HCT116 (cell line): ENCODE measurements at regions not wholly inside any gene's neighbourhood (a gene's known extent, or its start where the extent isn't known, plus 50 kb on each side); places are given as distances from the start of the nearest gene placed in this dataset.

ENCODE experiments used
- ATAC-seq: fragments of 200-7000 bp; cut with Tn5 transposase; 2 replicates; pipeline ENCODE4 v1.9.1; 2020; ENCODE audit warnings: mild to moderate bottlenecking, moderate library complexity
- BruUV-seq: library from RNA; stranded (reverse); fragments of 400-500 nt; replicated peaks from 2 replicates; lab custom pipeline; 2021; lab: Mats Ljungman, UMichigan
- CTCF ChIA-PET: fragments of 300-600 bp; sonication (Branson Sonifier 250); formaldehyde crosslinking; loops from one replicate; lab custom pipeline; 2021; ENCODE audit warnings: antibody characterized with exemption; lab: Charles Lee
- POLR2A ChIA-PET: fragments of 300-600, 350-600 bp; sonication (Branson Sonifier 250); formaldehyde crosslinking; loops from one replicate; lab custom pipeline; 2021; ENCODE audit warnings: antibody characterized with exemption; lab: Charles Lee
- RAD21 ChIA-PET, 2 experiments: fragments of 300-600 bp; sonication (Branson Sonifier 250); formaldehyde crosslinking; loops; one replicate each; lab custom pipeline; 2023; ENCODE audit warnings: low total read pairs in 2 of 2; ENCODE audit not compliant: uncharacterized antibody in 2 of 2, unreplicated experiment in 2 of 2, low non-redundant PET in 1 of 2; lab: Charles Lee
- DNase-seq: peaks from one replicate; pipeline ENCODE4 v3.0.0-alpha.2; 2010; ENCODE audit warnings: low read depth, low spot score
- H2AFZ ChIP-seq: fragments of 200-600 bp; shearing (Covaris generic), sonication (generic); 2 replicates; pipeline ENCODE4 v1.6.1; 2017; ENCODE audit warnings: low read depth, mixed run types, mixed read lengths, antibody characterized with exemption, low read length; ENCODE audit not compliant: poor library complexity, severe bottlenecking
- H3K27ac ChIP-seq: 2 replicates; pipeline ENCODE4 v1.5.1; 2012; ENCODE audit warnings: low read depth, low read length
- H3K27me3 ChIP-seq: fragments of 200-600 bp; sonication (generic); 2 replicates; pipeline ENCODE4 v1.6.1; 2016; ENCODE audit warnings: mixed run types, low read length, mixed read lengths; ENCODE audit not compliant: insufficient read depth
- H3K36me3 ChIP-seq, 2 experiments: fragments of 200-500 bp in 1 of 2; fragments of 200-600 bp in 1 of 2; sonication (Bioruptor generic) in 1 of 2; sonication (generic) in 1 of 2; 2 replicates each; pipeline versions ENCODE4 v1.5.1 to v1.6.1; 2014 to 2016; ENCODE audit warnings: low read length in 2 of 2, inconsistent platforms in 1 of 2, mixed read lengths in 1 of 2, mixed run types in 1 of 2; ENCODE audit not compliant: insufficient read depth in 2 of 2, control insufficient read depth in 1 of 2
- H3K4me1 ChIP-seq, 2 experiments: fragments of 200-600 bp in 1 of 2; sonication (generic) in 1 of 2; 2 replicates each; pipeline versions ENCODE4 v1.5.1 to v1.6.1; 2012 to 2017; ENCODE audit warnings: low read length in 2 of 2, inconsistent platforms in 1 of 2, mild to moderate bottlenecking in 1 of 2, mixed read lengths in 1 of 2, mixed run types in 1 of 2, moderate library complexity in 1 of 2; ENCODE audit not compliant: insufficient read depth in 2 of 2, control insufficient read depth in 1 of 2
- H3K4me2 ChIP-seq: fragments of 200-600 bp; sonication (generic); 2 replicates; pipeline ENCODE4 v1.6.1; 2017; ENCODE audit warnings: mixed run types, low read length, mixed read lengths
- H3K4me3 ChIP-seq, 2 experiments: fragments of 200-600 bp in 1 of 2; sonication (generic) in 1 of 2; replicated peaks in 1 of 2; 2 replicates each; pipeline ENCODE4 v1.5.1; 2011 to 2016; ENCODE audit warnings: low read length in 2 of 2, control low read depth in 1 of 2, low read depth in 1 of 2, mild to moderate bottlenecking in 1 of 2, mixed read lengths in 1 of 2, mixed run types in 1 of 2
- H3K79me2 ChIP-seq: fragments of 200-600 bp; sonication (generic); 2 replicates; pipeline ENCODE4 v1.6.1; 2017; ENCODE audit warnings: mild to moderate bottlenecking, mixed run types, low read length, moderate library complexity, mixed read lengths; ENCODE audit not compliant: insufficient read depth
- H3K9ac ChIP-seq: fragments of 200-600 bp; sonication (generic); 2 replicates; pipeline ENCODE4 v1.6.1; 2016; ENCODE audit warnings: low read length, mixed read lengths
- H3K9me2 ChIP-seq: fragments of 200-600 bp; sonication (generic), shearing (Covaris generic); 2 replicates; pipeline ENCODE4 v1.6.1; 2017; ENCODE audit warnings: mixed run types, mild to moderate bottlenecking, moderate library complexity; ENCODE audit not compliant: insufficient read depth
- H3K9me3 ChIP-seq, 2 experiments: fragments of 200-500 bp in 1 of 2; fragments of 200-600 bp in 1 of 2; sonication (Bioruptor generic) in 1 of 2; sonication (generic) in 1 of 2; 2 replicates each; pipeline ENCODE4 v1.6.1; 2014 to 2017; ENCODE audit warnings: low read length in 2 of 2, mixed read lengths in 2 of 2, inconsistent platforms in 1 of 2, low read depth in 1 of 2, mild to moderate bottlenecking in 1 of 2, mixed run types in 1 of 2, moderate library complexity in 1 of 2; ENCODE audit not compliant: control insufficient read depth in 1 of 2, insufficient read depth in 1 of 2
- H4K20me1 ChIP-seq: fragments of 200-600 bp; sonication (generic), shearing (Covaris generic); 2 replicates; pipeline ENCODE4 v1.6.1; 2017; ENCODE audit warnings: mixed run types, mild to moderate bottlenecking, moderate library complexity; ENCODE audit not compliant: insufficient read depth
- CEBPB ChIP-seq: IDR thresholded peaks from 2 replicates; pipeline ENCODE4 v1.6.1; 2012; ENCODE audit warnings: low read depth
- ELF1 ChIP-seq: IDR thresholded peaks from 2 replicates; pipeline ENCODE4 v1.6.1; 2012; ENCODE audit warnings: low read depth, borderline replicate concordance
- EZH2phosphoT487 ChIP-seq: fragments of 200-600 bp; IDR thresholded peaks from 2 replicates; pipeline ENCODE4 v1.6.1; 2018; ENCODE audit warnings: antibody characterized with exemption, borderline replicate concordance
- POLR2A ChIP-seq: IDR thresholded peaks from 2 replicates; pipeline ENCODE4 v1.7.0; 2011; ENCODE audit warnings: borderline replicate concordance; ENCODE audit not compliant: insufficient read depth, insufficient read length; ENCODE audit errors: extremely low read depth
- POLR2AphosphoS5 ChIP-seq: IDR thresholded peaks from 2 replicates; pipeline ENCODE4 v1.6.1; 2011; ENCODE audit warnings: mild to moderate bottlenecking, low read depth, low read length, moderate library complexity
- SRF ChIP-seq: IDR thresholded peaks from 2 replicates; pipeline ENCODE4 v1.6.1; 2012; ENCODE audit warnings: low read depth
- TCF7L2 ChIP-seq: IDR thresholded peaks from 2 replicates; pipeline ENCODE4 v1.7.0; 2011; ENCODE audit warnings: borderline replicate concordance, inconsistent platforms; ENCODE audit not compliant: insufficient read depth, insufficient read length; ENCODE audit errors: extremely low read depth
- ZNF274 ChIP-seq: fragments of 200-500 bp; sonication (Bioruptor generic); IDR thresholded peaks from 2 replicates; pipeline ENCODE4 v1.6.1; 2014; ENCODE audit warnings: mild to moderate bottlenecking, low read depth, low read length, inconsistent platforms
- intact Hi-C: fragments of 100-400 bp; cut with micrococcal nuclease; formaldehyde crosslinking; loops from 2 replicates; pipeline ENCODE4 v1.10.0; 2022
- TF ChIP-seq, protein P1 (sequence below), 3 experiments: fragments of 200-600 bp in 1 of 3; sonication (generic) in 1 of 3; IDR thresholded peaks in 2 of 3; conservative IDR thresholded peaks in 1 of 3; 2 replicates each; pipeline ENCODE4 v1.5.1; 2012 to 2017; ENCODE audit warnings: low read depth in 2 of 3, low read length in 2 of 3, antibody characterized with exemption in 1 of 3, borderline replicate concordance in 1 of 3, control low read depth in 1 of 3, mild to moderate bottlenecking in 1 of 3, mixed read lengths in 1 of 3, mixed run types in 1 of 3, moderate library complexity in 1 of 3; ENCODE audit not compliant: insufficient read depth in 1 of 3

DNA sequence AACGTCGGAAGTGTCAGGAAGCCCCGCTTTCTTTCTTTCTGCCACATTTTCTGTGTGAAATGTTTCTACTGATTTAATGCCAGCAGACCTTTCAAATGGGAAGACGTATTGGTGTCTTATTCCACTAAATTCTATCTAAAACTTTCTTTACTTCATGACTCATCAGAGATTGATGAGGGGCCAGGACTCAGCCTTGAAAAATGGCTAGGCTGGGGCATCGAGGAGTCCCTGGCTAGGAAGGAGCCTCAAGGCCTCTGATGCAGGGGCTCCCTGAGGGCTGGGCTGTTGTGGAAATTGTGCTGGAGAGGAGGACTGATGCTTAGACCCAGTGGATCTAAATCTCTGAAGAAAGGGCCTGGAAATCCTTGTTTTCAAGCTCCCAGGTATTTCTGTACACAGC lies 192.8 kb upstream of the PDE10A start (continued):
- TF ChIP-seq EZH2phosphoT487, result no peak

DNA sequence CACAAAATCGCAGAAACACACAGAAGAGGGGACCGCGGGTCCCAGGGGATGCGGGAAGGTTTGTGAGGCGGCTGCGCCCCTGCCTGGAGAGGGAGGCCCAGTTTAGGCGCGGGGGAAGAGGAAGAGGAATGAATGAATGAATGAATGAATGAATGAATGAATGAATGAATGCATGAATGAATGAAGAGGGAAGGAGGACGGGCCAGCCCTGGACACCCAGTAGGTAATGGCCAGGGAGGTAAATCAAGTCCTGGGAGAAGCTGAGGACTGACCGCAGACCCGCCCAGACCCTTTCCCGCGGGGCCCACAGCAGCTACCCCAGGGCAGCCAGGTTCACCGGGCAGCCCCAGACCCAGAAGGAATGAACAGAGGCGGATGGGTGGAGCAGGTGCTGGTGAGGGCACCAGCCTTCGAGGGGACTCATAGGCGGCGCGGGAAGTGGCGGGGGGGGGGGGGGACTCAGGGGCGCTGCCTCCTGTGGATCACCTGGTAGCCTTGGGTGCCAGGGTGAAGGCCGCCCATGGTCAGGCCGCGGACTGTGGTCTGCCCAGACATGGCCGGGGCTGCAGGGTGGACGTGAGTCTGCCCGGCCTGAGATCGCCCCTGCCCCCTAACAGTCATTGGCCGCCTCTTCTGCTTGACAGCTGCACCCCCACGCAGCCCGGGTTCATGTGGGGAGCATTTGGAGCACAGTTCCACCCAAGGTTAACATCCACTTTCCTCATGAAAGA lies 192.0 kb upstream of the PDE10A start:
- H3K9me3 ChIP-seq, result no peaks in the 10 kb centered on the region
- H4K20me1 ChIP-seq, result no peaks in the 10 kb centered on the region
- no peaks in the 10 kb centered on the region for H3K79me2 ChIP-seq
- ChIA-PET POLR2A (no interaction called here), CTCF (no interaction called here), RAD21 (no interaction called here)
- intact Hi-C loops, result no loop called here
- no peak for ATAC-seq
- H3K27ac ChIP-seq, result no peak overlapping the region
- no peaks in the 10 kb centered on the region for H3K36me3 ChIP-seq
- H3K4me2 ChIP-seq, result no peak overlapping the region
- H2AFZ ChIP-seq, result no peak overlapping the region
- no TSS peak for BruUV-seq
- no peaks in the 10 kb centered on the region for H3K9me2 ChIP-seq
- no peaks in the 10 kb centered on the region for H3K4me1 ChIP-seq
- no peak for TF ChIP-seq POLR2A
- no peak for TF ChIP-seq EZH2phosphoT487
- no peak for TF ChIP-seq ZNF274
- TF ChIP-seq, protein P1, sequence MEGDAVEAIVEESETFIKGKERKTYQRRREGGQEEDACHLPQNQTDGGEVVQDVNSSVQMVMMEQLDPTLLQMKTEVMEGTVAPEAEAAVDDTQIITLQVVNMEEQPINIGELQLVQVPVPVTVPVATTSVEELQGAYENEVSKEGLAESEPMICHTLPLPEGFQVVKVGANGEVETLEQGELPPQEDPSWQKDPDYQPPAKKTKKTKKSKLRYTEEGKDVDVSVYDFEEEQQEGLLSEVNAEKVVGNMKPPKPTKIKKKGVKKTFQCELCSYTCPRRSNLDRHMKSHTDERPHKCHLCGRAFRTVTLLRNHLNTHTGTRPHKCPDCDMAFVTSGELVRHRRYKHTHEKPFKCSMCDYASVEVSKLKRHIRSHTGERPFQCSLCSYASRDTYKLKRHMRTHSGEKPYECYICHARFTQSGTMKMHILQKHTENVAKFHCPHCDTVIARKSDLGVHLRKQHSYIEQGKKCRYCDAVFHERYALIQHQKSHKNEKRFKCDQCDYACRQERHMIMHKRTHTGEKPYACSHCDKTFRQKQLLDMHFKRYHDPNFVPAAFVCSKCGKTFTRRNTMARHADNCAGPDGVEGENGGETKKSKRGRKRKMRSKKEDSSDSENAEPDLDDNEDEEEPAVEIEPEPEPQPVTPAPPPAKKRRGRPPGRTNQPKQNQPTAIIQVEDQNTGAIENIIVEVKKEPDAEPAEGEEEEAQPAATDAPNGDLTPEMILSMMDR (IDR thresholded peaks at IDR 0.05 in 2 of 3, conservative IDR thresholded peaks at IDR 0.05 in 1 of 3; ENCODE audit: borderline replicate concordance in 1 of 3, insufficient read depth in 1 of 3, low read depth in 2 of 3, low read length in 2 of 3), result no peak
- TF ChIP-seq POLR2AphosphoS5, result no peak
- TF ChIP-seq SRF, result no peak
- TF ChIP-seq CEBPB, result no peak
- no peak for TF ChIP-seq ELF1
- no peak for TF ChIP-seq TCF7L2
- DNase-seq, result no peak
- H3K9ac ChIP-seq, result no peak overlapping the region
- H3K4me3 ChIP-seq, result no peak overlapping the region
- H3K27me3 ChIP-seq, result no peaks in the 10 kb centered on the region
